GM19455 (cell line): ENCODE measurements at regions not wholly inside any gene's neighbourhood (a gene's known extent, or its start where the extent isn't known, plus 50 kb on each side); places are given as distances from the start of the nearest gene placed in this dataset.

ENCODE experiments used
- ATAC-seq: cut with Tn5 transposase; IDR thresholded peaks from one replicate; pipeline ENCODE4 v1.9.1; 2021; ENCODE audit not compliant: unreplicated experiment

DNA sequence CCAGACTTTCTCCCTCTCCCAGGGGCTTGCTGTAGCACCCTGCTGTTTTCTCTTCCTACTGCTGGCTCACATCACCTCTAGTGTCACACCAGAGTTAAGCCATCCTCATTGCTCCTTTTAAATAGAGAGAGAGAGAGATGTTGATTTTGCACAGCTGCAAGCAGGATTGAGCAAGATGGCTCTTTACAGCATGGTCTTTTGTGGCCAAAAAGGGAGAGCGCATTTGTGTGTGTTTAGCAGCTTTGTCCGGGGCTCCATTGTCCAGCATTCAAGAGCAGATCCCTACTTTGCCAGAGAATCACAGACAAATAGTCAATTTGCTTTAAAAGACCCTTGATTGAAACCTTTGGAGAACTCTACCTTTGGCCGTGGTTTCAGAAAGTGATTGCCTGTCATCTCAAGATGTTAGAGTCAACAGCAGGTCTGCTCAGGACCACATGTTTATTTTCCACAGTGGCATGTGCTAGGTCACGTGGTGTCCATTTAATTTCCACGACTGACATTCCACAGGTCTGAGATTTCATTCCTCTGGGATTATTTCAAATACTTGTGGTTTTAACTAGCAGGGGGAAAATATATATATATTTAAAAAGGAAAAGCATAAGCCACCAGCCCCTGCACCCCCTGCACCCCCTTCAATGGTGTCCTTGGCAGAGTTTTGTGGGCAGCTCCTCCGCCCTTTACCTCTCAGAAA lies 359.9 kb upstream of the SLC14A2 start:
- ATAC-seq: no peak

DNA sequence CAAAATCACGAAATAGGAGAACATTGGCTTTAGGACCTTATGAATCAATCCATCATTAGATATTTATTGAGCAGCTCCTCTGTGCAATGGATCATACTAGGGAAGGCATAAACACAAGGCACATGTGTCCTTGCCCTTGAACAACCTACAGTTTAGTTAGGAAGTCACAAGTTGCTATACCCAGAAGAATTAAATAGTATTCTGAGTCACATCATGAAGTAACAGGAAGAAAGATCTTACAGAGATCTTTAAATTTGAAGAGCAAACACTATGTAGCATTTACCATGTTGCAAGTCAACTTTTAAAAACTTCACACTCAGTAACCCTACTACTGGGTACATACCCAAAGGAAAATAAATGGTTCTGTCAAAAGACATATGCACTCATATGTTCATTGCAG lies 355.2 kb upstream of the SLC14A2 start:
- ATAC-seq: no peak

DNA sequence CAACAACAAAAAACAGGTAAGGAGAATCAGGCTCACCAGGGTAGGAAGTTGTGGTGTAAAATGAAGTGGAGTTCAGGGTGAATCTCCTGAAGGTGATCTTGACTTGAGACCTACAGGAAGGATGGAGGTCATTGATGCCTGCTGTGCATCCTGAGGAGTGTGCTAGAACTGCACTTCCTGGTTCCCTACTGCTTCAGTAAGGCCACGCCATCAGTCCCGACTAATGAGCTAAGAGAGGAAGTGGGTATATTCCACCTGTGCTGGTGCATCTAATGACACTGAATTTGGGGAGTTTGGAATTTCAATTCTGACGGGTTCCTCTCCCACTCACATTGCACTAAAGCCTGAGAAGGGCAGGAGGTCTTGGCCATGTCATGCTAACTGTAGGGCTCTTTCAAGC lies 349.3 kb upstream of the SLC14A2 start:
- no peak for ATAC-seq

DNA sequence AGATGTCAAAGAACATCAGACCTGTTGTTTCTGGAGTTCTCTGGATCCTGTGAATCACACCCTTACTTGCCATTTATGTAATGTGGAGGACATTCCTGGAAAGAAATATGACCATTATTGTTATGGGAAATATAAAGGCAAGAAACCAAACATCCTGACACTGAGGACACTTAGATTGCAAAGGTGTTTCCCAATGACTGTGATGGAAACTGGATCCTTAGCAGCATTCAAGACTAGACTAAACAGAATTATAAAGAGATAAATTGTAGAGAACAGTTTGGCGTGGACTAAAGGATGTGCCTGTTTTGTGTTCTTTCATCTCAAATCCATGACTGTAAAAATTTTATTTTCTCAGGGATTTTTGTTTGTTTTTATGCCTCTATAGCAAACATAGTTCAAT lies 347.7 kb upstream of the SLC14A2 start:
- ATAC-seq: no peak

DNA sequence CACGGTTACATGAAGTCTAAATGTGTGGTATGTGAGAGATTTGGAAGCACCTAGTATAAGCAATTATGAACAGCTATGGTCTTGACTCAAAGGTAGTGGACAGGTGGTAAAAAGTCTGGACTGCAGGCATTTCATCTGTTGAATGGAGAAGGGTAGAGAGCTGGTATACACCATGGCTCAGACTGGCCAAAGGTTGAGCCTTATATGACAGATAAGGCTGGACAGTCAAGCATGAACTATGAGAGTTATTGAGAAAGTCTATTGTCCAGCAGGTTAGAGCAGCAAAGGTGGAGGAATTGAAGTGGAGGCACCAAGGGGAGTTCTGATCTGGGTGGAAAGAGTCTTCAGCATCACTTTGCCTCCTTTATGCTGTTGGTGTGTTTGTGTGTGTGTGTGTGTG lies 346.7 kb upstream of the SLC14A2 start:
- ATAC-seq: no peak

DNA sequence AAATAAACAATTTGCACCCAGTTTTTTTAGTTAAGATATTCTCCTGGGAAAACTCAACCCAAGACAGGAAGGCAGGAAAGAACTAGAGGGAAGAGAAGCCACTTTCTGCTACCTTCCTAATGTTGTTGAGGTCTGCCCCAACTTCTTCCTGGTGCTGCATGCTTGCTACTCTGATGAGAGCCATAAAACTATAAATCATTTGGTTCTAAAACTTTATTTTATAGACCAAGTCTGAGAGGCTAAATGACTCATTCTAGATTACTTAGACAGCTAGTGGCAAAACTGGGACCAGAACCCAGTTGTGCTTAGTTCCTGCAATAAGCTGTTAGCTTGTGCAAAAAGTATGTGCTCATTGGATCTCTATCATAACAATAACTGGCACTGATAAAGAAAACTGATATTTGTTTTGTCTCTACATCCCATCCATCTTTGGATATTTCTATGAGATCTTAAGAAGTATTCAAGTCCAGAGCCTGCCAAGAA lies 344.9 kb upstream of the SLC14A2 start:
- no peak for ATAC-seq

DNA sequence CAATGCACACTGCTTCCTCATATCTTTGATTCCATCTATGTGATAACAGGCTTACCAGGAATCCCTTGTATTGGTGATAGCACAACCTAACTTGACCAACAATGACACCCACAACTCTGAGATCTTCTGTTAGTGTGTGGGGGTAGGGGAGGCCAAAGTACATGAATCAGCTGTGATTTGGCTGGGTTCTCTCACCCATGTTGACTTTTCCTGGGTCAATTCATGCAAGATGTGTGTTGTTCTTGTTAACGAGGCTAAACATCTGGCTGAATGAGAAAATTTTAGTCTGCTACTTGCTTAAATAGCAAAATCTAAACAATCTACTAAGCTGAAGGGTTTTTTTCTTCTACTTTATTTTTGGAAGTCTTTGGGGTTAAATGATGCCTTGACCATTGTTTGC lies 341.2 kb upstream of the SLC14A2 start:
- ATAC-seq: no peak

DNA sequence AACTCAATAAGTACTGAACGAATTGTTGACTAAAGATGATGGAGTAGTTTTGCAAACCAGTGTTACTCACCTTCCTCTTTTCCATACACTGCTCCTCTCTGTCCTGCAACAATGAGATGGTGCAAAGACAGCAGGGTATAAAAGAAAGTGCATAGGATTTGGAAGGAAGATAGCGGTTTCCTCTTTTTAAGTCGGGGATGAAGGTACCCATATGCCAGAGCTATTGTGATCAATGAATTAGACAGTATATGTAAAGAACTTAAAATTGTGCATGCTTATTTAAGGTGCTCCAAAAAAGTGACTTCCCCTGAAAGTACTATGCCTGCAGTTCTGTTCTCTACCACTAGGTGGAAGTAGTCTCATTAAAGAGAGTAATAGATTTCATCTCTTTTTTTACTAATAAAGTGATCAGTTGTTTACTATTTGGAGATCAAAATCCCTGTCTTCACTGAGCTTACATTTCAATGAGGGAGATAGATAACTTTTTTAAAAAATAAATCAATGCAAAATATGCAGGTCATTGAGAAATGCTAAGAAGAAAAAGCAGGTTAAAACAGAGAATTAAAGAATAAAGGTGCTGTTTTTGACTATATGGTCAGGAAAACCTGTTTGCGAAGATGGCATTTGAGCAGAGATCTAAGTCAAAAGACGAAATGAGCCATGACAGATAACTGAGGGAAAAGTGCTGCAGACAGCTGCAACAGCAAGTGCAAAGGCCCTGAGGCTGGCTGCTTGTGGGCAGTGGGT lies 339.7 kb upstream of the SLC14A2 start:
- no peak for ATAC-seq

DNA sequence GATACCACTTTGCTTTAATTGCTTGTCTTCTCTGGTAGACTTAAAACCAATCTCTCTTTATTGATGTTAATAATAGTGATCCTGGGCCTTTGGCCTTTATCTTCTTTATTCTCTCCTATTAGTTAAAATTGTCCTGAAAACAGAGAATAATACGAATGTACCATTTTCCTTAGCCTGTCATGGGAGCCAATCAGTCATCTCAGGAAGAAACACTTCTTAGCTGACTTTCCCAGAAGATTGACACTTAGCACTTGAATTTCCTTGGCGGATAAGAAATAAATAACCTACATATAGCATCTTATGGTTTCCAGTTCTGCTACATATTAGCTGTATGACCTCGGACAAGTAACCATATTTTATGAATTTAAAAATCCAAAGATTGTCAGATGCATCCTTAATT lies 338.4 kb upstream of the SLC14A2 start:
- no peak for ATAC-seq

DNA sequence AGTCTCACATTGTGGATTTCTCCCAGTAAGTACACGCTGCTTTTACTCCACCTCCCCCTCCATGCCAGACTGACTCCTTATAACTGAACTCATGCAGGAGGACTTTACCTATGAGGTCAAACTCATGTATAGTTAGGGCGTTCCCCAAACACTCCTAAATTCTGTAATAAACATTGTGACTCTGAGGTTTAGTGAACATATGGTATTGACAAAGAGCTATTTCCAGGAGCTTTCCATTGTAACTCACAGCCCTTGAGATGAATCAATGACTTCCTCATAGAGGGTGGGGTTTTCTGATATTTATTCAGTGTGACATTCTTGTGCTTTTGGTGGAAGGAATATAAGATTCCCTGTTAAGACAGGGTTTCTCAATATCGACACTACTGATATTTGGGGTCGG lies 337.4 kb upstream of the SLC14A2 start:
- ATAC-seq: no peak

DNA sequence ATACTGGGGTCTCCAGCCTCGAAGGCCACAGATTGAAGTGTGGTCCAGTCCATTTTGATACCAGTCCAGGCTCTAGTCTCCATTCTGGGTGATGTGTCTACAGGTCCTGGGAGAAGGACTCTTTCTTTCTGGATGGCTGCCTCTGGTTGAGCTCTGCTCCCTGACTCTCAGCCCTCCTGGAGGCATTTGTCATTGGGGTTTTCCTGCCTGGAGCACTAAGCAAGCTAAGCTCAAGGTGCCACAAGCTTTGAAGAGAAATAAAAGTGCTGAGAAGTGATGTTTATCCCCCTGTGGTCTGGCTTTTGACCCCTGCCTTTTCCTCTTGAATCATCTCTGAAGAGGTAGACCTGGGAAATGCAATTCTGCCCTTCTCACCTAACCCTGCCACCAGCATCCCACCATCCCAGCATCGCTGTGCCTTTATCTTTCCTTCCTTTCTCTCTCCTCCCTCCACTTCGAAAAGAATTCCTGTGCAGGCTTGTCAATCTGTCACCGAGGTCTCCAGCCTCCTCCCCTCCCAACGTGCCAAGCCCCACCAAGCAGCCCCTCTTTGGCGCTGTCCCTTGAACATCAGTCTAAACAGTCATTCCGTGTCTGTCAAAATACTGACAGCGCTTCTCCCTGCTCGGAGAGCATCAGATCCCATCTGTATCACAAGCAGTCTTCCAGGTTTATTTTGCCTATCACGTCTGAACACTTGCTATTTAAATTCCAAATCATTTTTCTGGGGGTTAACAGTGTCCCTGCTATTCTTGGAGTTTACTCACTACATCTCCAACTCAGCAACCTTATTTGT lies 334.6 kb upstream of the SLC14A2 start:
- ATAC-seq: no peak

DNA sequence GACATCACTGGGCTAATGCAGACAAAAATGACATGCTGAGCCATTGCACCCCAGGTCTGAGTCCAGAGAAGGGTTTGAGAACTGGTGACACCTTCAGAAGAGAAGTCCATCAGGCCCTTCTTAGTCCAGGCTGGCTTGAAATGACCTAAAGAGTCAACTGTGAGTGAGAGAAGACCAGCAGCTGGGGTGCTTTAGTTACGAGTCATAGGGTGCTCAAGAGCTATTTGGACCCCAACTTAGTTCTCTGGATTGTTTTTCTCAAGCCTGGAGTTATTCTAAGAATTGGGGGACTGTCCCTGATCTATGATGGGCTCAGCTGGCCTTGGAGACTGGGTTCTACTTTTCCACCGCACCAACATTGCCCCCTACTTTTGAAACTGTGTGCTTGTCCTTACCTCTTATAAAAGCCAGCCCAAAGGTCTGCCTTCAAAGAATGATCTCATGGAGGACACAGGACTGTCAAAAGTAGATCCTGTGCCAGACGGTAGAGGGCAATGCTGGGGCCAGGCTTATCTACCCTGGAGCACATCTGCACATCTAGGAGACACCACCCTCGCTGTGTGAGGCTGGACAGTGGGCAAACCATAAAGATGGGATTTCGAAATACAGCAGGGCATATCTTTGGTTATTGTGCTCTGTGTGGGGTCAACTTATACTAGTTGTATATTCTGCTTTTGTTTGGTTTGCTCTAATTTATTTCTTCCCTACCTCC lies 333.0 kb upstream of the SLC14A2 start:
- ATAC-seq: no peak

DNA sequence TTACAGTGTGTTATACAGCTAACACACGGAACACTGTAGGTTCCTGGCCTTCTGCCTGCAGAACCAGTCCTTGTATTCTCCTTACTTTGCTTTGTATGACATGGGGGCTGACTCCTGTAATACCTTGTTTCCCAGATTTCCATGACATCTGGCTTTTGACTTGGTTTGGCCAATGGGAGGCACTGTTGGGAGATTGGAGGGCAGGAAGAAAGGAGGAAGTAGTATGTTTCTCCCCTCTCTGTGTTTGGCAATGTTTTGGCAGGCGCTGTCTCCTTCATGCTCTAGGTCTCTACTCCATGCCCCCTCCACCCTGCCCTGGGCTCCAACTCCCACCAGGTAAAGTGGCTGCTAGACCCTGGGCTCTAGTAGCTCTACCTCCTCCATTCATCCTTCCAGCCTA lies 331.1 kb upstream of the SLC14A2 start:
- ATAC-seq: no peak

DNA sequence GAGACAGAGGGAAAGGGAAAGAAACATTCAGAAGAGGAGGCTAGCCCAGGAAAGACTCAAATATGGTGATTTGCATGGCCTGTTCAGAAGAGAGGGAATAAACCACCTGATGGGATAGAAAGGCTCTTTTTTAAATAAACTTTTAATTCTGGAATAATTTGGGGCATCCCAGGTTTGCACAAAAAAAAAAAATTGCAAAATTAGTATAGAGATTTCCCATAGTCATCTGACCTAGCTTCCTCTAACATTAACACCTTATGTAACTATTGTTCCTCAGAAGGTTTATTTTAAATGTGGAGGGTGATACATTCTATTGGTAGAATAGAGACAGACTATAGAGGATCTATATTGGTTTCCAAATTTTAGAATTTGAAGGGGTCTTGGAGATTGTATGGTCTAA lies 330.4 kb upstream of the SLC14A2 start:
- no peak for ATAC-seq

DNA sequence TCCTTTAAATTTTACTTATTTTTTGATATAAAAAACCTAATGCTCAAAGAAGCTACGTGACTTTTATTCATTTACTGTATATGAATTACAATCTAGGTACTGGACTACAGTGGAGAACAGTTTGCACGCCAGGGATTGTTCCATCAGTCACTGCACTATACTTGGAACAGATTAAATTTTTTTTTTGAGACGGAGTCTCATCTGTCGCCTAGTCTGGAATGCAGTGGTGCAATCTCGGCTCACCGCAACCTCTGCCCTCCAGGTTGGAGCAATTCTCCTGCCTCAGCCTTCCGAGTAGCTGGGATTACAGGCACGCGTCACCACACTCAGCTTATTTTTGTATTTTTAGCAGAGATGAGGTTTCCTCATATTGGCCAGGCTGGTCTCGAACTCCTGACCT lies 330.0 kb upstream of the SLC14A2 start:
- ATAC-seq: no peak

DNA sequence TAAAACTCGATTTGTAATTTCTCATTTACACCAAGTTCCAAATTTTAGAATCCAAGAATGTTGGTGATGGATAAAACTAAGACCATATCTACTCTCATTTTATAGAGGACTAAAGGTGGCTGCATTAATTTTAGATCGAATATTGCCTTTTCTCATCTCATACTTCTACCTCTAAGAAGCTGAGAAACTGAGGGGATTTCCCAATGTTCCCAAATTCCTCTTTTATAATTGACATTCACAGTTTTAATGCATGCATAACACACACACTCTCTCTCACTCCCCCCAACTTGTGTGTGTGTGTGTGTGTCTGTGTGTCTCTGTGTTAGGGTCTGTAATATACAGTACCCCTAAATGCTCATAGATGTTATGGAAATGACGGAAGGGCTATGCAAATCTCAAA lies 328.8 kb upstream of the SLC14A2 start:
- no peak for ATAC-seq

DNA sequence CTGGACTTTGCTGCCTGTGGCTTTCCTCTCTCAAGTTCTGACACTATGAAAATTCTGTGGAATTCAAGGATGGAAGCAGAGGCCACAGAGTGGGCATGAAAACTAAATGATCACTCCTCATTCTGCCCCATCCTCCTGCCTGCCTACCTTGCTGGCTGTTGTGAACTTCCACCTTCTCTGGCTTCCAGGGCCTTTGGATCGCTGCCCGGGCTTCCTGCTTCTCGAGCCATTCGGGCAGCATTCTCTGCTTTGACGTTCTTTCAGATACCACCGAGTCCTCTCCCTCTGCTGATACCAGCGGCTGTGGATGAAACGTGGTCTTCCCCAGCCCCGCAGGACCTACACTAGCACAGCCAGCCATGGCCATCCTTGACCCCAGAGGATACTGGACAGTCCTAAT lies 327.7 kb upstream of the SLC14A2 start:
- no peak for ATAC-seq

DNA sequence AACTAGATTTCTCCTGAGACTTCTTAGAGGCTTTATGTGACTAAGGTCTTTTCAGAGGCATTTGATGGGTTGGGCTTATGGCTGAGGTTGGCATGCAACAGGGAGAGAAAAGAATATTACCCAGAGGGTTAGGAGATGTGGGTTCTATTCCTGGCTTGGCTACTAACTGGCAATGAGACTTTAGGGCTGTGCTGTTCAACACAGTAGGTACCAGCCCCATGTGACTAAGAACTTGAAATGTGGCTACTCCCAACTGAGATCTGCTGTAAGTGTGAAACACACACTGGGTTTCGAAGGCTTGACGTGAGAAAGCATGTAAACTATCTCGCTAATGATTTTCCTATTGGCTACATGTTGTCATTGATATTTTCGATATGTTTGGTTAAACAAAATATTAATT lies 324.9 kb upstream of the SLC14A2 start:
- no peak for ATAC-seq

DNA sequence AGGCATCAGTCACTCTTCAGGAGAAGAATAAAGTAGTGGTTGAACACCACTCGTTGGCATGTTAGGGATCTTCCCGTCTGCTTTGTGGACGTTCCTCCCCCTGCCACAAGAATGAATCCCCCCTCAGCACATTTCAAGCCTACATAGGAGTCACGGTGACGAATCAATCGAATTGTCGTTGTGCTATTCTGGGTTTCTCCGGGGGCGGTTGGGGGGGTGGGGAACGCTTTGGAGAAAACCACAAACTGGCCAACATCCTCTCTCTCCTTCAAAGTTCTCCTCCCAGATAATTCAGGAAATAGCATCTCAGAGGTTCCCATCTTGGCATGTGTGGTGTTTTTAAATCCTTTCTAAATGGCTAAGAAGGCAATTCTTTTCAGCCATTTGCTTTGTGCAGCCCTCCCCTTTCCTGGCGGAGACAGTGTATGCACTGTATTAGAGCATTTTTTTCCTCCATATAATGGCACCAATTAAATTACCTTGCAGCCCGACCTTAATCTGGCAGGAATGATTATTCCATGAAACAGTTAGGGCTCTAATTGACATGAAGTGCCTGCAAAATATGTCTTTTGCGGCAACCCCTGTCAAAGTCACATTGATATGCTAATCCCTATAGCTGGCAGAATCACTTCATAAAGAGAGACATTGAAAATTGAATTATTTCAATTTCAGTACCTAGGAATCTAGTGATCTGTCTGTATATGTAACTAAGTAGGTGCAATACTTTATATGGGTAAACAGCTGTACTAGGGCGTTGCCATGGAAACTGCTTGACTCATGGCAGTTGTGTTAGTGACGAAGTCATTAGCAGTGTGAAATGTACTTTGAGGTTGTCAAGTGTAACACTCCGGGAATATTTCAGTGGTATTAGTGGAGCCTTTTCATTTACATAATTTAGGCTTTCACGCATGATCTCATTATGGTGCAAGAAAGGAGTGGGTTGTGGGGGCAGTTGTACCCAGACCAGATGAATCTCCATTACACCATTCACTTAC lies 323.4 kb upstream of the SLC14A2 start:
- ATAC-seq: no peak

DNA sequence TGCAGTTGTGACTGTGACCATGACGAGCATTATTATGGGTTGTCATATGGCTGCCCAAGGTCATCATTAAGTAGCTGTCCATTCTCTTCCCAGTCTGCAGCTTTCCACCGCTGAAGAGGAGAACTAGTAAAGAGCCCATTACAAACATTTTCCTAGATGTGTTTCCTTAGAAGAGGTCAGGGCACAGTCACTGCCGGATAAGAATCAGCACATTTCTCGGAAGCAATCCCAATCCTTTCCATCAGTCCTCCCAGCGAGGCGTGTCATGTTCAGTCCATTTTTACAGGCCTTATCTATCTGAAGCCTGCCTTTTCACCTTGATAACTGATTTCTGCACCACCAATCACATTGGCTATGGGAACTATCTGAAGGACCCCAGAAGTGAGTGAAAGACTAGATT lies 319.9 kb upstream of the SLC14A2 start:
- ATAC-seq: no peak
